Trophoblast cell (in vitro differentiated cells and primary cell): ENCODE measurements at regions not wholly inside any gene's neighbourhood (a gene's known extent, or its start where the extent isn't known, plus 50 kb on each side); places are given as distances from the start of the nearest gene placed in this dataset.

Experiments used
- DNase-seq, 2 donors: peaks; one replicate each; pipeline ENCODE4 v3.0.0-alpha.2; 2016
- H2AFZ ChIP-seq: 2 replicates; pipeline ENCODE4 v1.6.1; 2013; ENCODE audit warnings: low read length, moderate library complexity, mild to moderate bottlenecking; ENCODE audit not compliant: insufficient read depth, poor library complexity
- H2AK5ac ChIP-seq: 2 replicates; pipeline ENCODE4 v1.6.1; 2013; ENCODE audit warnings: mild to moderate bottlenecking, low read length
- H2BK120ac ChIP-seq: 2 replicates; pipeline ENCODE4 v1.6.1; 2013; ENCODE audit warnings: low read length, mild to moderate bottlenecking, moderate library complexity; ENCODE audit not compliant: insufficient read depth, poor library complexity
- H2BK12ac ChIP-seq: 2 replicates; pipeline ENCODE4 v1.6.1; 2013; ENCODE audit warnings: mild to moderate bottlenecking, low read length, moderate library complexity
- H2BK5ac ChIP-seq: 2 replicates; pipeline ENCODE4 v1.6.1; 2013; ENCODE audit warnings: low read length, low read depth, moderate library complexity, mild to moderate bottlenecking; ENCODE audit not compliant: poor library complexity
- H3K14ac ChIP-seq: 2 replicates; pipeline ENCODE4 v1.6.1; 2013; ENCODE audit warnings: mild to moderate bottlenecking, low read length
- H3K18ac ChIP-seq: 2 replicates; pipeline ENCODE4 v1.6.1; 2013; ENCODE audit warnings: mild to moderate bottlenecking, low read length
- H3K23ac ChIP-seq: 2 replicates; pipeline ENCODE4 v1.6.1; 2013; ENCODE audit warnings: low read length
- H3K27ac ChIP-seq: 2 replicates; pipeline ENCODE4 v1.5.1; 2013; ENCODE audit warnings: low read depth, mild to moderate bottlenecking, inconsistent platforms, low read length, moderate library complexity
- H3K27me3 ChIP-seq: 2 replicates; pipeline ENCODE4 v1.6.1; 2013; ENCODE audit warnings: inconsistent platforms, mild to moderate bottlenecking, low read length, moderate library complexity; ENCODE audit not compliant: insufficient read depth
- H3K36me3 ChIP-seq, 2 experiments: 1 replicate in 1 of 2; 2 replicates in 1 of 2; pipeline ENCODE4 v1.6.1; 2013; ENCODE audit warnings: low read length in 2 of 2, mild to moderate bottlenecking in 2 of 2, moderate library complexity in 1 of 2; ENCODE audit not compliant: insufficient read depth in 2 of 2, control insufficient read depth in 1 of 2
- H3K4ac ChIP-seq: 2 replicates; pipeline ENCODE4 v1.6.1; 2013; ENCODE audit warnings: low read depth, mild to moderate bottlenecking, low read length, moderate library complexity
- H3K4me1 ChIP-seq, 2 experiments: 1 replicate in 1 of 2; 2 replicates in 1 of 2; pipeline ENCODE4 v1.6.1; 2013; ENCODE audit warnings: low read length in 2 of 2, mild to moderate bottlenecking in 2 of 2, moderate library complexity in 1 of 2; ENCODE audit not compliant: insufficient read depth in 2 of 2, control insufficient read depth in 1 of 2
- H3K4me2 ChIP-seq: 2 replicates; pipeline ENCODE4 v1.6.1; 2013; ENCODE audit warnings: inconsistent platforms, mild to moderate bottlenecking, low read length, moderate library complexity
- H3K4me3 ChIP-seq: 2 replicates; pipeline ENCODE4 v1.5.1; 2013; ENCODE audit warnings: mild to moderate bottlenecking, low read depth, low read length, inconsistent platforms
- H3K79me1 ChIP-seq: one replicate; pipeline ENCODE4 v1.6.1; 2013; ENCODE audit warnings: low read length
- H3K79me2 ChIP-seq: 2 replicates; pipeline ENCODE4 v1.6.1; 2013; ENCODE audit warnings: low read length, mild to moderate bottlenecking; ENCODE audit not compliant: control insufficient read depth, insufficient read depth, poor library complexity
- H3K9ac ChIP-seq: 2 replicates; pipeline ENCODE4 v1.6.1; 2013; ENCODE audit warnings: mild to moderate bottlenecking, low read length
- H3K9me3 ChIP-seq: 2 replicates; pipeline ENCODE4 v1.6.1; 2013; ENCODE audit warnings: low read depth, mild to moderate bottlenecking, control low read depth, inconsistent platforms, low read length; ENCODE audit not compliant: insufficient read depth
- H4K12ac ChIP-seq: 2 replicates; pipeline ENCODE4 v1.6.1; 2013; ENCODE audit warnings: low read depth, mild to moderate bottlenecking, low read length, moderate library complexity
- H4K8ac ChIP-seq: 2 replicates; pipeline ENCODE4 v1.6.1; 2013; ENCODE audit warnings: low read depth, mild to moderate bottlenecking, low read length, moderate library complexity
- H4K91ac ChIP-seq: one replicate; pipeline ENCODE4 v1.6.1; 2013; ENCODE audit warnings: low read depth, mild to moderate bottlenecking, low read length, moderate library complexity
- WGBS: extraction: QIAGEN DNeasy Blood & Tissue Kit; methylation state at CpG from one replicate; pipeline ENCODE4 v1.1.7; 2013; ENCODE audit warnings: missing lambda C conversion rate; ENCODE audit not compliant: insufficient read length, insufficient coverage; ENCODE audit errors: extremely low coverage; 5-methylcytosine and 5-hydroxymethylcytosine counted together

DNA sequence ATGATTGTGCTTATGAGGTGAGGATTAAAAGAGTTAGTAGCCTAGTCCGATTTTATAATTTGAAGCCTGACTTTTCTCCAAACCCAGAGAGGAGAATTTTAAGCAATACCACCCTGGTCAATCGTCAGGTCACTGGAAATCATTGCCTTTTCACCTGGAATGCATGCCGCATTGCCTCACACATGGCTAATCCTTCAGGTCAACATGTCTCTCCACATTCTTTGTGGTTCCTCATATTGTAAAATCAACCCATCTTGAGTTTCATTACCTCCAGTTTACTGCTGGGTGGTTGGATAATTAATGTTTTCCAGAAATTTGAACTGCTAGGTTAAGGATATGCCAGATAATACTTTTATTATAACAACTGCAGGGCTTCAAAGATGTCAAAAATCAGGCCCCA, 55.6 kb upstream of the SEMA3E start:
- H2AK5ac ChIP-seq: no peak overlapping the region
- WGBS: no CpG with 5 or more reads among the region's 3 CpGs
- no peak overlapping the region for H3K4ac ChIP-seq
- no peak overlapping the region for H3K18ac ChIP-seq
- no peak overlapping the region for H3K27ac ChIP-seq
- no peak overlapping the region for H4K12ac ChIP-seq
- no peaks in the 10 kb centered on the region for H3K79me1 ChIP-seq
- H3K27me3 ChIP-seq: no peaks in the 10 kb centered on the region
- H3K4me3 ChIP-seq: no peak overlapping the region
- no peaks in the 10 kb centered on the region for H3K79me2 ChIP-seq
- H3K9ac ChIP-seq: no peak overlapping the region
- H2BK12ac ChIP-seq: no peak overlapping the region
- H3K14ac ChIP-seq: no peak overlapping the region
- H4K8ac ChIP-seq: no peak overlapping the region
- H4K91ac ChIP-seq: no peak overlapping the region
- no peaks in the 10 kb centered on the region for H3K4me1 ChIP-seq
- no peak overlapping the region for H3K4me2 ChIP-seq
- H2BK120ac ChIP-seq: no peak overlapping the region
- no peaks in the 10 kb centered on the region for H3K36me3 ChIP-seq
- peak; percentile 46 to 75 for DNase-seq
- H2AFZ ChIP-seq: no peak overlapping the region
- H2BK5ac ChIP-seq: no peak overlapping the region
- no peak overlapping the region for H3K23ac ChIP-seq
- no peaks in the 10 kb centered on the region for H3K9me3 ChIP-seq

DNA sequence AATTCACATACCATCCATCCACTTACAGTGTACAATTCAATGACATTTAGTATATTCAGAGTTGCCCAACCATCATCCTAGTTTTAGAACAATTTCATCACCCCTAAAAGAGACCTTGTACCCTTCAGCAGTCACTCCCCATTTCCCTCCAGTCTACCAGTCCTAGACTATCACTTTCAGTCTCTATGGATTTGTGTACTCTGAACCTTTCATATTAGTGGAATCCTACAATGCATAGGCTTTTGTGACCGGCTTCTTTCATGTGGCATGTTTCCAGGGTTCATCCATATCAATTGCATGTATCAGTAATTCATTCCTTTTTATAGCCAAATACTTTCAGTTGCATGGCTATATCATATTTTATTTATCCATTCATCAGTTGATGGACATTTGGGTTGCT, 53.5 kb upstream of the SEMA3E start:
- H3K27ac ChIP-seq: no peak overlapping the region
- no peak for DNase-seq

GRCh38 chr7:83701736-83702135, 52.8 kb upstream of the SEMA3E start:
- no peak overlapping the region for H3K23ac ChIP-seq
- H3K9me3 ChIP-seq: no peaks in the 10 kb centered on the region
- H2AK5ac ChIP-seq: no peak overlapping the region

More for the DNA sequence above, 53.5 kb upstream of the SEMA3E start:
- H3K79me2 ChIP-seq: no peaks in the 10 kb centered on the region
- no peak overlapping the region for H2AK5ac ChIP-seq
- H3K23ac ChIP-seq: no peak overlapping the region
- no peak overlapping the region for H2BK5ac ChIP-seq
- H4K91ac ChIP-seq: no peak overlapping the region
- no peak overlapping the region for H3K4me2 ChIP-seq
- H2AFZ ChIP-seq: no peak overlapping the region
- no peak overlapping the region for H4K12ac ChIP-seq
- no peaks in the 10 kb centered on the region for H3K36me3 ChIP-seq
- no peak overlapping the region for H3K18ac ChIP-seq
- H3K9ac ChIP-seq: no peak overlapping the region
- no peak overlapping the region for H3K4me3 ChIP-seq
- H4K8ac ChIP-seq: no peak overlapping the region
- no peaks in the 10 kb centered on the region for H3K9me3 ChIP-seq
- no CpG with 5 or more reads among the region's 1 CpG for WGBS
- H3K27me3 ChIP-seq: no peaks in the 10 kb centered on the region
- H3K79me1 ChIP-seq: no peaks in the 10 kb centered on the region
- H3K14ac ChIP-seq: no peak overlapping the region
- no peak overlapping the region for H2BK12ac ChIP-seq
- H3K4me1 ChIP-seq: no peaks in the 10 kb centered on the region
- no peak overlapping the region for H3K4ac ChIP-seq
- no peak overlapping the region for H2BK120ac ChIP-seq

More at GRCh38 chr7:83701736-83702135, 52.8 kb upstream of the SEMA3E start:
- Histone ChIP-seq H3K36me3 (no peaks in the 10 kb centered on the region), H4K91ac (no peak overlapping the region), H3K4me1 (no peaks in the 10 kb centered on the region), H3K79me1 (no peaks in the 10 kb centered on the region), H3K4ac (no peak overlapping the region), H3K4me3 (no peak overlapping the region), H3K14ac (no peak overlapping the region), H2BK120ac (no peak overlapping the region), H2BK5ac (no peak overlapping the region), H4K8ac (no peak overlapping the region), H2BK12ac (no peak overlapping the region), H3K4me2 (no peak overlapping the region), H3K27ac (no peak overlapping the region), H3K9ac (no peak overlapping the region), H3K27me3 (no peaks in the 10 kb centered on the region), H4K12ac (no peak overlapping the region), H2AFZ (no peak overlapping the region), H3K18ac (no peak overlapping the region), H3K79me2 (no peaks in the 10 kb centered on the region)
- DNase-seq: no peak
